ENCODE measurements at regions not wholly inside any gene's neighbourhood (a gene's known extent, or its start where the extent isn't known, plus 50 kb on each side); places are given as distances from the start of the nearest gene placed in this dataset.
"Not testable (repeated sequence)": the region's sequence is repeated elsewhere in the genome, so short reads cannot be mapped to it uniquely, and the experiment has no call there.

DNA sequence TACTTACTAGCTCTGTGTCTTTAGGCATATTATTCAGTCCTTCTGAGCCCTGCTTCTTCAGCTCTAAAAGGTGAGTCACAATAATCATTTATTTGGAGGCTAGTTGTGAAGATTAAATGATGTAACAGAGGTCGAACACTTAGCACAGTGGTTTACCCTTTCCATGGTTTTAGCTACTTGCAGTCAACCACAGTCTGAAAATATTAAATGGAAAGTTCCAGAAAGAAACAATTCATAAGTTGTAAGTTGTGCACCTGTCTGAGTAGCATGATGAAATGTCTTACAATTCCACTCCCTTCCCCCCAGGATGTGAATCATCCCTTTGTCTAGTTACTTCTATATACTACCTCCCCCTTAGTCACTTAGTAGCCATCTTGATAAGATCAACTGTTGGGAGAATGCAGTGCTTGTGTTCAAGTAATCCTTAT is 217.6 kb upstream of the THUMPD2 start:
- no peak for DNase-seq (ENCODE audit: low spot score)

DNA sequence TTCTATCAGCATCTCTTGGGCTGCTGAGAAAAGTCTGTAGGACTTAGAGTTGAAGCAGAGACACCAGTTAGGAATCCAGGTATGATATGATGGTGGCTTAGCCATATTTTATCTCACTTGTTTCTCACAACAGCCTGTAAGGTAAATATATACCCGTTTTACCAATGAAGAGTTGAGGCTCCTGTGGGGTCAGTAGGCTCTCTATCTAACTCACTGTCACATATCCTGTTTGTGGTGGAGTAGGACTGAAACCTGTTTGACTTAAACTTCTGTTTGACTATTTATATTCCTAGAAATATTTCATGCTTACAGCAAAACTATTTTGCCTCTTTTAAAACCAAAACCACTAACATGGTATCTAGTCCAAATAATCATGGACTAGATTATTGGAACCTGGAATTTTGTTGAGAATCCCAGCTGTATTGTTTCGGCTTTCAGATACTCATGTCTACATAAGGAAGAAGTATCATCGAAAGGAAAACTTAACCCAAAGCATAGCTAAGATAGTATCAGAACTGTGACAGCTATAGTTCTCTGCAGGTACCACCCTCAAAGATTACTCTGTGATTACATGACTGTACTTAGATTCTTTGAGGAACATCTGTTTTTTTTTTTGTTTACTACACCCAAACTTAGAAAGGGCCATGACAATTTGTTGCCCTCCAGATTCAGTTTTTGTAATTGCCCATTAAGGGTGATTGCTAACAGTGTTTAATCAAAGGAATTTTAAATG is 216.1 kb upstream of the THUMPD2 start:
- no peak for DNase-seq (ENCODE audit: low spot score)

- DNase-seq (ENCODE audit: low spot score), result no peak
Observed at GRCh38 chr2:39994151-39994550, 215.1 kb upstream of the THUMPD2 start.

- no peak for DNase-seq (ENCODE audit: low spot score)
Observed at GRCh38 chr2:39991298-39991697, 212.2 kb upstream of the THUMPD2 start.

DNA sequence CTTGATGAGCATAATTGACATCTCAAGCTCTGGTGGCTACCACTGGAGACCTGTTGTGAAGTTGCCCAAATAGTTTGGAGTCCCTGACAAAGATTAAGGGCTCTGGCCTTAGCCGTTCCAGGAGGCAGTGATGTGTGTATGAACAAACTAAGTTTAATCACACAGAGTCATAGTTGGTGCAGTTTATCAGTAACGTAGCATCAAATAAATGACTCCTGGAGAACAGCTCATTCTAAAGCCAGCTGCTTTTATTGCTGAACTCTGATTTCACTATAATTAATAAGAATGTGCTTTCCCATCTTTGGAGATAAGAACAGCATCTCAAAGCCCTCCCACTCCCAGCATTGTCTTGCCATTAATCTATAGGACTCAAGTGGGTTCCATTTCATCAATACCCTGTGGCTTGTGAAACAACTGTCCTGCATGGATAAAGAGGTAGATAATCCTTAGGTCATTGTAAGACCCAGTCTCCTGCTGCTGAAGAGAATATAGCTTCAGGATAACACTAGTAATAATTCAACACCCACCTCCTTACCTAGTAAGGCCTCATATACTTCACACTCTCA is 211.4 kb upstream of the THUMPD2 start:
- no peak for DNase-seq (ENCODE audit: low spot score)

DNA sequence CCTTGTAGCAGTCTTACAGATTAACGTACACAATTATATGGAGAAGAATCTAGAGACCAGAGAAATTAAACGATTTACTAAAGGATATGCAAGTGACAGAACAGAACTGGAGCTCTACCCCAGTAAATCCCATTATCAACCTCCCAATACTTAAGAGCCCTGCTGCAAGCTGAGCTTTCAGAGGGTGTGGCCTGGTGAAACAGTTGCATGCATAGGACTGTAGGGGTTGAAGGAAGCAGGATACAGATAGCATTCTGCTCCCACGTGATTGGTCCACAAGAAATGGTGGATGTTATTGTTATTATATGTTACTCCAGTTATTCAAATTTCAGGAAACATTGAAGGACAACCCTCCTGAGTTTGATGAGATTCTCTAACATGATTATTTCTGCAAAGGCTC is 210.8 kb upstream of the THUMPD2 start:
- no peak for DNase-seq (ENCODE audit: low spot score)

DNA sequence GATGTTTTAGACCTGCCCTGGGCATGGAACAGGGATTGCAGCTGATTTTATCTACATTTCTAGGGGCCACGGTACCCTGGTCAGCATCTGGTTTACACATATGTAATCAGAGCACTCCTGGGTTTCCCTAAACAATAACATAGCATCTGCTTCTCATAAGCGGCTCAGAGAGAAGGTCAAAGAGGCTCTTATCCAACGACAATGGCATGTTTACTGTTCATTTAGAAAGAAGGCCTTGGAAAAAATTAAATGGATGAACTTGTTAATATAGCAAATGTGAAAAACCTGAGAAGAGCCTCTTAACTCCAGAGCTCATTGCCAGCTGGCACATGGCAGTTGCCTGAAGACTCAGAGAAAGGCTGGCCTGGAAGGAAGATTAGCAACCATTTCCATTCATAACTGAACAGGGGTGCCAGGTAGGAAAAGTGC is 202.8 kb upstream of the THUMPD2 start:
- no peak for DNase-seq (ENCODE audit: low spot score)

GRCh38 chr2:39975476-39976020 is 196.5 kb upstream of the THUMPD2 start:
- DNase-seq (ENCODE audit: low spot score), result no peak

DNA sequence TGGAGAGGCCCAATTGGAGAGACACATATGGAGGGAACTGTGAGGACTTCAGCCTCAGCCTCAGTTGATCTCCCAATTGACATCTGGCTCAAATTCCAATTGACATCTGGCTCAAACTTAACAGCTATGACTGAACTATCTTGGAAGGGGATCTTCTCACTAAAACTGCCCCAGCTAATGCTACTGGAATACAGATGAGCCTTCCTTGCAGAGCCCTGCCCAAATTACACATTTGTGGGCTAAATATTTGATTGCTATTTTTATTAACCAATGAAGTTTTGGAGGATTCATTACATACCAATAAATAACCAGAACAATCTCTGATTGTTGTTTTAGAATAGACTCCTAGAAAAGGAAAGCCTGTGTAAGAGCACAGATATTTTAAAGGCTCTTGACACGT is 189.0 kb upstream of the THUMPD2 start:
- DNase-seq (ENCODE audit: low spot score), result no peak

- DNase-seq (ENCODE audit: low spot score), result not testable (repeated sequence)
Observed at GRCh38 chr2:39960681-39961080, 181.6 kb upstream of the THUMPD2 start.

DNA sequence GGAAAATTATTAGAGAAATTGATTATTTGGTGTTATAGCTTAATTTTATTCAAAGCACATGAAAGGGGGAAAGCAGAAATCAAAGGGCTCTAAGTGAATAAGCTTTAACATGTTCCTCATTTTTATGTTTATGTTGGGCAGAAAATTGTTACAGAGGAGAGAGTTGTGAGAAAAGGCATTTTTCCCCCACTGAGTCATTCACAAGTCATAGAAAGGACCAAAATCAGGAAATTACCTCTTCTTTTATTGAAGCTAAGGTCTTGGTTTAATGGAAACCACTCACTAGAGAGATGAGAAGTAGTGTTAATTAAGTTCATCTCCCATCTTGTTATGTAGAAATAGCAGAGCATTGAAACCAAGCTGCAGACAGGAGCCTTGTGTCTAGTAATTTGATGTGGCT is 175.3 kb upstream of the THUMPD2 start:
- no peak for DNase-seq (ENCODE audit: low spot score)

DNA sequence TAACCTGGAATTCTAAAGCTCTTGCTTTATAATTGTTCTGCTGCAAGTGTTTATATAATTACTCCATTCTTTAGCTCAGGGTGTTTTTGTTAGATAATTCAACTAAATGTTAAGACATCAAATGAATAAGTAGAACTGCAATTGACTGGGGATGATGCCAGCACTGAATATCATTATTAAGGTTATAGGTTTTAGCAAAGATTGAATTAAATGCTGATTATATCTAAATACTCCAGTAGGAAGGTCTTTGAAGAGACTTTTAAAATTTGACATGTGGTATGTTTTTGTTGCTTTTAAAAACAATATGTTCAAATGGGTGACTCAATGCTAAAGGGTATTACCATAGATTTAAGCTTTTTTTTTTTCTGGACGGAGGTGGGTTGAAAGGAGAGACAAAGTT is 170.1 kb upstream of the THUMPD2 start:
- no peak for DNase-seq (ENCODE audit: low spot score)

DNA sequence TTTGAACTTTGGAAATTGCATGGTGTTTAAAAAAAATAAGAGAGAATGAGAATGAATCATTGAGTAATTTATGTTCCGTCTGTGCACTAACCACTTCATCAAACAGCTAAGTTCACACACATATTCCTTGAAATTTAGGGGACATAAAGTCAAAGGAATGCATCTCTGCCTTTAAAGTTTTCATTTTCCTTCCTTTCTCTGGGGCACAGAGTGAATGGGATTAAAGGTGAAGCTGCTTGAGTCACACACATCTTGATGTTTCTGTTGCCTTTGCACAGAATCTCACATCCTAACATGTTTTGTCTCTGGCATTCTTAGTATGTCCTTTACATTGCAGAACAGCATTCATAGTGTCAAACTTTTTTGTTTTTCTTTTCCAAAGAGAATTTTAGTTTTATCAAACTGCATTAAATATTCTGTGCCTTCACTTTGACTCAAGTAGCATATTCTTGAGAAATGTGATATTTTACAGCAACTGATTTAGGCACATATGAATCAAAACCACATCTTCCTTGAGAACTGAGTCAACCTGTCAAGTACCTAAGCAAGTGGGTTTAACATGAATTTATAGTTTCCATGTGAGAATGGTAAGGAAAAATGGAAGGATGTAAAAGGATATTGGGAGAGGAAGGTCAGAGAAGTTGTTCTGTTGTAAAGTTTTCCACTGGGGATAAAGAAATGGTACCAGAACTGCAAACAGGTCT is 169.1 kb upstream of the THUMPD2 start:
- DNase-seq (ENCODE audit: low spot score), result no peak

DNA sequence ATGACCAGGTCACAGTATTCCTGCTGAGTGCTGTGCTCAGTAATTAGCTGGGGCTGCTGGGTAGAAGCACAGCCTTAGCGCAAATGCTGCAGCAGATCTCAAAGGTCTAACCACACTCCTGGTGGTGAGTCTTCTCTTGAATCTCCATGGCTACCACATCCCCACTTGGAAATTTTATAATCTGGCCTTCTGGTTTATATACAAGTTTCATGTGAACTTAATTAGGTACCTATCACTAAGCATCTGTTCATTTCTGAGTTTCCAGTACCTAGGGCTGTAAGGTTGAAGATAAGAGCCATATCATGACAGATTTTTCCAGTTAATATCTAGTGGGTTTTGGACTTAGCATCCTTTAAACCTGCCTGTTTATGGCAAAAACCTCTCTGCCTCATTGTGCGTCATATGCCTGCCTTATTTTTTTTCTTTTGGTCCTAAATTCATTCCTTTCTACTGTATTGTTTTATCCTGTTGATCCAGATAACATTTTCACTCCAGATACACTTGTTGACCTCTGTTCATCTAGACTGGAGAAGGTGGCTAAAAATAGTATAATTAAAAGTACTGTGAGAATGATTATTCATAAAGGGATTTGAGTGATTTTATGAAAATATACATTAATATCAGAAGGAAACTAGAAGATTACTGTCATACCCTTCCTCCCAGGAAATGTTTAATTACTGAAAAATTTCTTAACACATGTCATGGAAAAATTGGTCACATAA is 168.4 kb upstream of the THUMPD2 start:
- DNase-seq (ENCODE audit: low spot score), result no peak

DNA sequence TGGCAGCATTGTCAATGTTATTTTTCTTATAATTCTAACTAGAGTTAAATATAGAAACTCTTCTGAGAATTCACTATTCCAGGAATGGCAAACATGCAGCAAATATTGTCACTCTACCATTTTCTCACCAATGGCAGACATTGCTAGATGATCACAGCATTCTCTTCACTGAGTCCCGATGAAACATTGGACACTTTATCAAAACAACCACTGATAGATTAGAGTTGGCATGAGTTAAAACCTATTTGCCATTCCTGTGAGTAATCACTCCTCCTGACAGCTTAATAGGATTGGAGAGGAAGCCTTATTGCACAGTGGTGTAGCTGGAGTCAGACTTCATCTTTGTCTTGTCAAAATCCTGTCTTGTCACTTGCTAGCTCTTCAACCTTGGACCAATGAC is 163.9 kb upstream of the THUMPD2 start:
- DNase-seq (ENCODE audit: low spot score), result no peak

DNA sequence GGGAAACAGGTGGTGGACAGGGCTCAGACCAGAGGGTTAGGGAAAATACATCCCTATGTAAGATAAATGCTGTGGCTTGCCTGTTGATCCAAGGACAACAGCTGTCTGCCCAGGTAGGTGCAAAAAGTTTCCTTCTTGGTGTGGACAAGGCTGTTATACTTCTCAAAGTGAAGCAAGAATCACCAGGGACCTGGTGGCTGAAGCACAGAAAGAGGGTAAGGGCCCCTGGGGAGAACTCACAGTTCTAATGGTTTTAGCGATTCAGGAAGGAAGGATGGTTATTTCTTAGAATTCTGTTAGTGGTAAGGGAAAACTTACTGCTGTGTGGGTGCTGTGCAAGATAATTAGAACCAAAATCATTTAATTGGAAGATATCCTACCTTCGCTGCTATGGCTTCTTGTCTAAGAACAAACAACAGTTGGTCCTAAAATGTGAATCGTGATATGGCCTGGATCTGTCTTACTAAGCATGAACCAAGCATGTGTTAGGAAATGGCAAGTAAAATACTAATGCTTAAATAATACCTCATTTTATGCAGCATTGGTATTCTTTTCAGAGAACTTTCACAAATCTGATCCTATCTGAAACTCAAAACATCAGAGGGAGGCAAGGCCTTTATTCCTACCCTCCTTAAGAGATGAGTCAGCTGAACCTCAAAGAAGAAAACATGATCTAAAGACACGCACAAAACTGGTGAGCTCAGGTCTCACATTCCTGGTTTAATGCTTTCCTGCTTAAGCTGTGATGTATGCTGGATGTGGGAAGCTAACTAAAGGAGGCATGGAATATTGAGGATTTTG is 159.2 kb upstream of the THUMPD2 start:
- no peak for DNase-seq (ENCODE audit: low spot score)

- DNase-seq (ENCODE audit: low spot score), result no peak
Observed at GRCh38 chr2:39937621-39938020, 158.6 kb upstream of the THUMPD2 start.

DNA sequence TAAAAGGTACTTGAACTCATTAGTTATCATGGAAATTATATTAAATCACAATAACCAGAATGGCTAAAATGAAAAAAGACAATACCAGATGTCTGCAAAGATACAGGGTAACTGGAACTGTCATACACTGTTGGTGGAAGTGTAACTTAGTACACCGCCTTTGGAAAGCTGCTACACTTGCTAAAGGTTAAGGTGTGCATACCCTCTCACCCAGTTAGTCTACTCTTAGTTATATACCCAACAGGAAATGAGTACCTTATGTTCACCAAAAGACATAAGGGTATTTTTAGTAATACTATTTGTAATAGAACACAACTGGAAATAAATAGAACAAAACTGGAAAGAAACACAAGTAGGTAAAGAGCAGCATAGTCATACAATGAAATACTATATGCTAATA is 155.8 kb upstream of the THUMPD2 start:
- no peak for DNase-seq (ENCODE audit: low spot score)

GRCh38 chr2:39933196-39933595 is 154.1 kb upstream of the THUMPD2 start:
- DNase-seq (ENCODE audit: low spot score), result no peak

DNA sequence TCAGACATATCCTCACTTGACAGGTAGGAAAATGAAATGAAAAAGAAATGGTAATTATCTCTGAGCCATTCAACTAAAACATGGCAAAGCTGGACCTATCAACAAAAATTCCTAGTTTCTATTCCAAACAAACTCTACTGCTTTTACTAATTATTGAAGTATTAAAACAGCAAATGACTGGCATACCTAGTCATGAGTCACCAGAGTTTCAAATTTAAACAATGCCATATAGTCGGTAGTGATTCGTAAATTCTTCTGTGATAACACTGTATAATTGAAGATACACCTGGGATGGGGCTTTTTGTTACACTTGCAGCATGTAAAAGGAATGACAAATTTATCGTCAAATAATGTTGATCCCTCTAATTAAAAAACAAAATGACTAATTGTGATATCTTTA is 153.1 kb upstream of the THUMPD2 start:
- DNase-seq (ENCODE audit: low spot score), result no peak

DNA sequence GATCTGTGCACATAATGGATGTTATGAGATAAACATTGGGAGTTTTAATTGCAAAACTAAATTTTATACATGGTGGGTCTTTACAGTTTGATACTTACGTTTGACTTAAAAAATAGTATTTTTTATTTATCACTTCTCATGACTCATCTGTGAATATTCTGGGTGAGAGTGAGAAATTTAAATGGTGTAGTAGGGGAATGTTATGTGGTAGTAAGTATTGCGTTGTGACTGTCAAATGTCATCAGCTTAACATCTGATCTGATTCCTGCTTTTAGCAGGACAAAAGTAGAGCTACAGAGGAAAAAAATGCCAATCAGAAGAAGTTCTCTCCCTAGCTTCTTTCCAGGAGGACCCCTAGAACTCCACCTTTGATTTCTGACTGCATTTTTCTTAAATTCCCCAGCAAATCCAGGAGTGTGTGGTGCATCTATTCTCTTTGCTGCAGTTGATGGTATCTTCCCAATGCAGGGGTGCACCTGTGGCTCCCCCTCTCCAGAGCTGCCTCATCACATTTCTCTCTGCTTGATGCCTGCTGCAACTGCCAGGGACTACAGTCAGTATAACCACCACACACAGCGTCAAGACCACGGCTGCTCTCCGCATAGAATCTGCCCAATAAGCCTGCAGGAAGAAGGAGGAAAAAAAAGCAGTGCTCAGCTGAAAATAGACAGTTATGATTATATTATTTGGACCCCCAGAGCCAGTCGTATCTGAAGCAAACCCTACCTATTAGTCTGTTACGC is 151.3 kb upstream of the THUMPD2 start:
- no peak for DNase-seq (ENCODE audit: low spot score)

All from left forelimb (tissue), 1 donor.